Hepatic stellate cell (primary cell): ENCODE measurements at regions not wholly inside any gene's neighbourhood (a gene's known extent, or its start where the extent isn't known, plus 50 kb on each side); places are given as distances from the start of the nearest gene placed in this dataset.
"Not testable (repeated sequence)": the region's sequence is repeated elsewhere in the genome, so short reads cannot be mapped to it uniquely, and the experiment has no call there.

Experiments
- DNase-seq: peaks from one replicate; pipeline ENCODE4 v3.0.0; 2011; ENCODE audit warnings: low spot score

GRCh38 chr16:87134628-87134995 is 182.6 kb downstream of the C16orf95 start:
- DNase-seq: no peak

DNA sequence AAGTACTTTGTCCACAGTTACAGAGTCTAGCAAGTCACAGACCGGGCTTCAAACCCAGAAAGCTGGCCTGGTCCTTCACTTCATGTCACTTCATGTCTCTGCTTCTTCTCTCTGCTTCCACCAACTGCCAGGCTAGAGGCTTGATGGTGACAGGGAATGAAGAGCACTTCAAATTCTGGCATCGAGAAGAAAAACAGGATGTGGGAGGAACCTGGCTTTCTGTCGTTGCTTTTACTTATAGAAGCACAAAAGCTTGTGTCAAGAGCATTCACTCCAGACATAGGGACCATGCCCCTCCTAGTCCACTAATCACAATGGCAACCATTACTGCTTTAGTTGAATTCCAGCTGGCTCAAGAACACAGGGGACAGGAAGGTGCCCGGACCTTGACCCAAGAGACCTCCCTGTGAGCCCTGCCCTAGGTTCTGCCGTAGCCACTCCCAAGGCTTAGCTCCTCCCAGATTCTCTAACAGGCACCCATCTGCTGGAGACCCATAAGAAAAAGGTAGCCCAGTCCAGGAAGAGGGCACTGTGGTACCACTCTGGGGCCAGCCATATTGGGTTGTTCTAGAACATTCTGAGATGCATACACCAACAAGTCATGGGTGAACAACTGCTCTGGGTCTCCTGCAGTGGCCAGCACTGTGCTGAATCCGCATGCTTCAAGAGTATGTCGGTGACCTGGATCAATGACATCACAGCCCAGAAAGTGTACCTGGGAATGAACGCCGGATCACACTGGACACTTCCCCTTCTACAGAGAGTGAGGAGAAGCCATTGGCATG is 181.8 kb downstream of the C16orf95 start:
- no peak for DNase-seq

DNA sequence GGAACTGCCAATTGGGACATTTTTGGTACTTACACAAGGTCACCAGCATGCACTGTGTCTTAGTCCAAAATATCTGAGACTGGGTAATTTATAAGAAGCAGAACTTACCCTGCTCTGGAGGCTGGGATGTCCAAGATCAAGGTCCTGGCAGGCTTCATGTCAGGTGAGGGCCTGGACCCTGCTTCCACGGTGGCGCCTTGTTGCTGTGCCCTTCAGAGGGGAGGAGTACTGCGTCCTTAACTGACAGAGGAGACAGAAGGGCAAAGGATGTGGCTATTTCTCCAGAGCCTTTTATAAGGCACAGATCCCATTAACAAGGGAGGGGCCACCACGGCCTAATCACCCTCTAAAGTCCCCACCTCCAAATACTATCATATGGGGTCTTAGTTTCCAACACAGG is 178.9 kb downstream of the C16orf95 start:
- DNase-seq: no peak

DNA sequence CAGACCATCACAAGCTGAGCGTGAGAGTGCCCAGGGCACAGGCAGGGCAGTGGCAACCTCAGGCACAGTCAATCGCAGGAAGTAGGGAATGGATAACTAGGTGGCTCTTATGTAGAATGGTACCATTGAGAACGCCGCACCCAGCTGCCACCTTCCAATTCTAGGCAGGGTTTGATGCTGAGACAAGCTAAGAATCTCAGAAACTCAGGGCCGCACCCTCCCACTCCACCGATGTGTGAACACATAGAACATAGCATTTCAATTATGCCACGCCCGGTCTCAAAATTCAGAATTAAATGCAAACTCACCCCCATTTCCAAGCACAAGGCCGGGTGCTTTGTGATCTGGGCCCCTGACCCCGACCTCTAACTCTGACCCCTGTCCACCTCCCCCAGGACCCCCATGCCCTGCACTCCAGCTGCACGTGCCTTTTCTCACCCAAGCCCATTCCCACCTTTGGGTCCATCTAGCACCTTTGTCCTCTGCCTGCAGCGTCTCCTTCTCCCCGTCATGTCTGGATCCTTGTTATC is 178.4 kb downstream of the C16orf95 start:
- DNase-seq: no peak

DNA sequence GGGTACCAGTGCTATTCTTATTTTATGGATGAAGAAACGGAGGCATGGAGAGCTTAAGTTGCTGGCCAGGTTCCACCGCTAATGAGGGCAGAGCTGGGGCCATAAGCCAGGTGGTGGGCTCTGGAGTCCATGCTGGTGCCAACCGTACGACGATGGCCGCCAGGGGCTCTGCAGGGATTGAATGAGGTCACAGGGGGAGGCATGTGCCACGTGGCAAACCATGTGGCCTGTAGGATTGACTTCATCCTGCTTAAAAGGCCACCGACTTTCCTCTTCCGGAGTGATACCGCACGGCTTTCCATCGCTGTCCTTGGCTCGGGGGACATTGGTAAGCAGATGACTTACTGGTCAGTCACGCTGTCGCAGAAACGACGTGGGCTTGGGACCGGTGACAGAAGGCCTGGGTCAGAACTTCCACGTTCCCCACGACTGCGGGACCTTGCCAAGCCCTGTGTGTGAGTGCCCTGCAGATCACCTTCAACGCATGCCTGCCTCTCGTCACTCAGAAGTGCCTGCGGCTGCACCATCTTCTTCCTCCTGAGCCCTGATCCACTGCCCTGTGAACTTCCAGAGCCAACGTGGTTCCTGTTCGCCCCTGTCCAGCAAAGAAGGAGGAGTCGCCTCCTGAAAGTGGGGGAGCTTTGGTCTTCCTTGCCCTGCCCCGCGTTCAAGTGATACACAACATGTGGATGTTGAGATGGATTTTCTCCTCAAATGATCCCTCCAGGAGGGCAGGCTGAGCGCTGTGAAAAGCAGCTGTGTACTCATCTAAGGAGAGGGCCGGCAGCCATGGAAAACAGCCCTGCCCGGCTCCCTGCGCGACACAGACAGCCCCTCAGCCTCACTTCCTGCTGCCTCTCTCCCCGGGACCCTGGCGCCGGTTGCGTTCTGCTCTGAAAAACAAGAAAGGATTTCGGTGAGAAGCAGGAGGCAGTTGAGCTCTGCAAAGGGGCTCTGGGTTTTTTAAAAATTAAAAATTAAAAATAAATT is 176.7 kb downstream of the C16orf95 start:
- no peak for DNase-seq

GRCh38 chr16:87141402-87141801 is 175.8 kb downstream of the C16orf95 start:
- DNase-seq: no peak

DNA sequence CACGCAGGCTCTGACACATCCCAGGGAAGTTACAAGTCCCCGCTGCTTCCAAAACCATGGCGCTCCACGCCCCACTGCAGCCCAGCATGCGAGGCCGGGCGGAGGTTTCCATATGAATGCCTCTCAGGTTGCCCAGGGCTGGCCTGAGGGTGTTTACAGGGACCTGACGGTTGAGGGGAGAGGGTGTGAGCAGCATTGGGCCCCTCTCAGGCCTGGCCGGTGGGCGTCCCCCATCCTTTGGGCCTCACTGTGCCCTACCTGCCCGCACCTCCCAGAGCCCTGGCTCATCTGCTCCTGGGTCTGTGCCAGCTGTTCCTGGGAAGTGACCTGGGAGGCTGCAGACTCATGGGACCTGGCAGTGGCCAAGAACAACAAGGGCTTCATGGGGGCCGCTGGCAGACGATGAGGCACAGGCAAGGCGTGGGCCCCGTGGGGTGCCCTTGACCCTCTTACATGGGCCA is 173.5 kb downstream of the C16orf95 start:
- DNase-seq: no peak

GRCh38 chr16:87144232-87144631 is 173.0 kb downstream of the C16orf95 start:
- no peak for DNase-seq

DNA sequence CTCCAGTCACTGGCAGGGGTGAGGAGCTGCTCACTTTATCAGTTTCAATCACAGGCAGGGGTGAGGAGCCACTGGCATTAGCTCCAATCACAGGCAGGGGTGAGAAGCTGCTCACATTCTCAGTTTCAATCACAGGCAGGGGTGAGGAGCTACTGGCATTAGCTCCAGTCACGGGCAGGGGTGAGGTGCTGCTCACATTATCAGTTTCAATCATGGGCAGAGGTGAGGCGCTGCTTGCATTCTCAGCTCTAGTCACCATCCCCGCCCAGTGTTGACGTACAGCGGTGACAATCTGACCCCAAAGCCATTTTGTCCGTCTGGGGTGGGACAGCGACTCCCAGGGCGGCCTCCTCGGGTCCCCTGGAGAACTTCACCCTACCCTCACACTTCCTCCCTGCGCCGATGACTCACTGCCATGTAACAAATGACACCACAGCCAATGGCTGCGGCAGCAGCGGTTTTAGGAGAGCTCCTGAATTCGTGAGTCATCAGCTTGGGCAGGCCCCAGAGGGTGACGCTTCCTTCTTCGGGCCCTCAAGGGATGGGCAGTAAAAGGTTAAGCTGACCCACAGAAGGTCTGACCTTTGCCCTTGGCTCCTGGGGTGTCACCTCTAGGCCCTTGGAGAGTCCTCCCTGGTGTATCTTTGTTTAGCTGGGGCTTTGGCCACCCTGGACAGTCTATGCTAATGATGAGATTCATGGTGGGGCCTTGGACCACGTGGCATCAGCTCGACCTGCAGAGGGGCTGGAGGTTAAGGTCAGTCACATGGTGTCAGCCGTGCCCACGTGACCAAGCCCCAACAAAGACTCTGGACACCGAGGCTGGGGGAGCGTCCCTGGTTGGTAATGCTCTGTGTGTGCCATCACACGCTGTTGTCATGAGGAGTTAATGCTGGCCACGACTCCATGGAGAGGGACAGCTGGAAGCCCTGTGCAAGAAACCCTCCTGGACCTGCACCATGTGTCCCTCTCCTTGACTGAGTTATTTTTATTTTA is 171.7 kb downstream of the C16orf95 start:
- DNase-seq: peak; percentile 66

DNA sequence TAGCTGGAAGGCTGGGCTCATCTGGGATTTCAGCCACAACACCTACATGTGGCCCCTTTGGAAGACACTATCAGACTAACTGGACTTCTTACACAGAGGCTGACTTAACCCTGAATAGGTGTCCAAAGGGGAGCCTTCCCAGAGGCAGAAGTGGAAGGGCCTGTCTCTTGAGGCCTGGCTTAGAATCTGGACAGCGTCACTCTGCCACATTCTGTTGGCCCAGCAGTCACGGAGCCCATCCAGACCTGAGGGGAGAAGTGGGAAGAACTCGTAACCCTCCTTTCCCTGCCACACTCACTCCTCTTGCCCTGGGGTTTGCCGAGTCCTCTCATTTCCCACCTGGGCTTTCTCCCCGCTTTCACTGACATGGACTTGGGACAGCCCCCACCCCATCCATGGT is 170.5 kb downstream of the C16orf95 start:
- DNase-seq: no peak

DNA sequence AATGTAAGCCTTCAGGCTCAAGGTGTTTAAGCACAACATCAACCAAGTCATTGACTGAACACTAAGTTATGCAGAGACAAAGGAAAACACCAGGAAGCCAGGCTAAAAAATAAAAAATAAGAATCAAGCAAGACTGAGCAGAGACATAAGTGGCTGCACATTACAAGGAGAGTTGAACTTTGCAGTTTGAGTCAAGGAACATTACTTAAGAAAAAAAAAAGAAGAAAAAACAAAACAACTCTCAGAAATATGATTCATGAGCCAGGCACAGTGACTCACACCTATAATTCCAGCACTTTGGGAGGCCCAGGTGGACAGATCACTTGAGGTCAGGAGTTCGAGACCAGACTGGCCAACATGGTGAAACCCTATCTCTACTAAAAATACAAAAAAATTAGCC is 168.1 kb downstream of the C16orf95 start:
- no peak for DNase-seq

- no peak for DNase-seq
Measured at GRCh38 chr16:87150262-87150661, 166.9 kb downstream of the C16orf95 start.

DNA sequence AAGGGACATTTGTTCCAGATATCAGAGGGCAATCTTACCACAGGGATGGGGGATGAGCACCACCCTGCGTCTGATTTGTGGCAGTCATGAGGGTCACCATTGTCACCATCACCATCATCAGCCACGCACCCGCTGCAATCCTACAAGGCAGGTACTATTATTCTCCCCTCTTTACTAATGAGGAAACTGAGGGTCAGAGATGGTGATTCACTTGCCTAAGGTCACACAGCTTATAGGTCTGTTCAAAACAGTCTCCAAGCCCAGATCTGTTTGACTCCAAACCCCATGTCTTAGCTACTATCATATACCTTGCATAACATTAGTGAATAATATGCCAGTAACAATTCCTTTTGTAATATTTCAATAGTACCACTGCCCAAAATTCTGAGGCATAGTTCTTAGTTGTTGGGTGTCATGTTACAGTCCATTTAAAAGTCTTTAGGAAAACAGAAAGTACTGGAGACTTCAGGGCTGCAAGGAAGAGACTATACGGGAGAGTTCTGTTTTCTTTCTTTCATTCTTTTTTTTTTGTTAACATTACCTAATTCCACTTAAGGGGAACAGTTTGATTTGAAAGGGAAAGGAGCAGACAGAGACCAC is 166.4 kb downstream of the C16orf95 start:
- DNase-seq: no peak

GRCh38 chr16:87152221-87152755 is 164.9 kb downstream of the C16orf95 start:
- DNase-seq: no peak

- no peak for DNase-seq
Measured at GRCh38 chr16:87153326-87153725, 163.9 kb downstream of the C16orf95 start.

DNA sequence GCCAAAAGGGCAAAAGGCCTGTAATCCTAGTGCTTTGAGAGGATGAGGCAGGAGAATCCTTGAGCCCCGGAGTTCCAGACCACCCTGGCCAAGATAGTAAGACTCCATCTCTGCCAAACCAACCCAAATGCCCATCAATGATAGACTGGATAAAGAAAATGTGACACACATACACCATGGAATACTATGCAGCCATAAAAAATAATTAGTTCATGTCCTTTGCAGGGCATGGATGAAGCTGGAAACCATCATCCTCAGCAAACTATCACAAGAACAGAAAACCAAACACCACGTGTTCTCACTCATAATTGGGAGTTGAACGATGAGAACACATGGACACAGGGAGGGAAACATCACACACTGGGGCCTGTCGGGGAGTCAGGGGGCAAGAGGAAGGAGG is 161.9 kb downstream of the C16orf95 start:
- DNase-seq: not testable (repeated sequence)

- DNase-seq: no peak
Measured at GRCh38 chr16:87156195-87156594, 161.0 kb downstream of the C16orf95 start.

DNA sequence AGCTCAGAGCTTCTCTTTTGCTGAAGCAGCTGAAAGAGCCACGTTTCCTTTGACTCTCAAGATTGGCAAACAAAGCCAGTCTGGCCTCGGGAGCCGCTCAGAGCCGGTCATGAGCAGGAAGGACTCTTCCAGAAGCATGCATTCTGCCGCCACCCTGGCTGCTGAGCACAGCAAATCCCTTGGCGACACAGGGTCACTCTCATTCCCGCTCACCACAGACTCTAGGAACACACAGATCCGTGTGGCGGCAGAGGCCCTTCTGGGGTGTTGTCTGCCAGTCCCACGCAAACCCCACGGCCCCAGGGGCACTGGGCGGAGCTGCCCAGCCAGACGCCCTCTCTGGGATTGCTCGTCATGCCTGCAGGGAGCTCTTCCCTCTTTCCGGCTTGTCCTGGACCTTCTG is 157.0 kb downstream of the C16orf95 start:
- DNase-seq: peak; percentile 41

GRCh38 chr16:87160701-87161337 is 156.4 kb downstream of the C16orf95 start:
- no peak for DNase-seq

GRCh38 chr16:87161410-87161809 is 155.8 kb downstream of the C16orf95 start:
- DNase-seq: not testable (repeated sequence)
